HuH-7 (cell line): ENCODE measurements at regions not wholly inside any gene's neighbourhood (a gene's known extent, or its start where the extent isn't known, plus 50 kb on each side); places are given as distances from the start of the nearest gene placed in this dataset.

Experiments
- DNase-seq: peaks from one replicate; pipeline ENCODE4 v3.0.0; 2011; ENCODE audit warnings: low spot score

GRCh38 chr5:98694902-98695301, 78.6 kb upstream of the RGMB start:
- no peak for DNase-seq

- DNase-seq, result no peak
These were observed 75.1 kb upstream of the RGMB start for GRCh38 chr5:98698359-98698758.

DNA sequence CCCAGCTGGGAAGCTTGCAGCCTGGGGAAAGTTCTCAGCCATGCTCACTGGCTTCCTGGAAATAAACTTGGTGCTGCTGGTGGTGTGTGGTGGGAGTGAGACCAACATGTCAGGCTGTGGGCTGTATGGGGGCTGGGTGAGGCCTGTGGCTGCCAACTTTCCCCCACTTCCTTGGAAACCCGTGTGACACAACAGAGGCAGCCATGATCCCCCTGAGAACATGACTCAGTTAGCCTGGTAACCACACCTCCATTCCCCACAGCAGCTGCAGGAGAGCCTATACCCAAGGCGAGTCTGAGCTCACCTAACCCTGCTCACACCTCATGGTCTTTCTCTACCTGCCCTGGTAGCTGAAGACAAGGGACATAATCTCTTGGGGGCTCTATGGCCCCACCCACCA, 72.7 kb upstream of the RGMB start:
- DNase-seq, result no peak

GRCh38 chr5:98705841-98706240, 67.6 kb upstream of the RGMB start:
- DNase-seq, result no peak

GRCh38 chr5:98709681-98710080, 63.8 kb upstream of the RGMB start:
- DNase-seq, result no peak

GRCh38 chr5:98713027-98713426, 60.4 kb upstream of the RGMB start:
- no peak for DNase-seq

DNA sequence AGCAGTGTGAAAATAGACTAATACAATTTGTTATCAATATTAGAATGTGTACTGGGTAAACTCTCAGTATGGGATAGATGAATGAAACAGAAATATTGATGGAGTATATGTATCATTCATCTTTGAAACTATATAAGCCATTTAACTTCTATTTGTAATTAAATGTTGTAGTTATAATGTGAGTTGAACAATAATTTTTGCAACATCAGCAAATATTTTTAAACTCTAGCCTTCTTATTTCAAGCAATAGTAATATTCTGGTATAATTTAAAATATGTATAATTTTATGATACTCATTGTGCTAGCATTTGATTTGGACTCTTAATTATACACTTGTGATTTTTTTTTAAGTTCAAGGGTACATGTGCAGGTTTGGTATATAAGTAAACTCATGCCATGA, 59.6 kb upstream of the RGMB start:
- no peak for DNase-seq

DNA sequence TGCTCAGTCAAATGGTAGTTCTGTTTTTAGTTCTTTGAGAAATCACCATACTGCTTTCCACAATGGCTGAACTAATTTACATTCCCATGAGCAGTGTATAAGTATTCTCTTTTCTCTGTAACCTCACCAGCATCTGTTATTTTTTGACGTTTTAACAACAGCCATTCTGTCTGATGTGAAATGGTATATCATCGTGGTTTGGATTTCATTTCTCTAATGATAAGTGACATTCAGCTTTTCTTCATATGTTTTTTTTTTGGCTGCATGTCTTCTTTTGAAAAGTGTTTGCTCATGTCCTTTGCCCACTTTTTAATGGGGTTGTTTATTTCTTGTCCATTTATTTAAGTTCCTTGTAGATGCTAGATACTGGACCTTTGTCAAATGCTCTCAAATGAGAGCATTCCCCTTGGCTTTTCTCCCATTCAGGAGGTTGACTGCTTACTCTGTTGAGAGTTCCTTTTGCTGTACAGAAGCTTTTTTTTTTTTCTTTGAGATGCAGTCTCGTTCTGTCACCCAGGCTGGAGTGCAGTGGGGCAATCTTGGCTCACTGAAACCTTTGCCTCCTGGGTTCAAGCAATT, 58.7 kb upstream of the RGMB start:
- DNase-seq, result no peak

DNA sequence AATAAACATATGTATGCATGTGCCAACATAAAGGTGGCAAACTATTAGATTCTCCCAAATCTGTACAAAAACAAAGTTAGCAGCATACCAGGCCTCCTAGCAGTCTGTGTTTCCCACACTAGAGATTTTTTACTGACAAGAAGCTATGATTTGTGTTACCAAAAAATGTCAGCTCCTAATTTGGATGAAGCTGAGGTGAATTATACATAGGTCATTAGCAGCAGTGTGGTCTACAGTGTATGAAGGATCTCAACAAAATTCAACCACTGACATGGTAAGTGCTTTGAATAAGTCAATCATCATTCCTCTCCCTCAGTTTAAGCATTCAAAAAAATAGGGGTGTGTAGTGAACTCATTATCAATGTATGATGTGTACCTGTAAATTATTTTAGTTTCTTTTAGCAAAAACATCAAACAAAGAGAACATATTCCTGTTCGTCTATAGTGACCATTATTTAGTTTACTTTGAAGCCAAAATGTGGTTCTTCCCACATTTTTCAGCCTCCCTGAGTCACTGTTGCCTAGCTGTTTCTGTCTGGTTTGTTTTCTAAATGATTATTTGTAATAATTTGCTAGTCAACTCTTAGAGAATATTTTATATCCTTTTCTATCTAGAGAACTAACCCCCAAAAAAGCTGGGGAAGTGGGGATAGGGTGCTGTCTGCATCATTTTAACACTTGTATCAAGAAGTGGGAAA, 52.1 kb upstream of the RGMB start:
- no peak for DNase-seq

- no peak for DNase-seq
These were observed 51.3 kb upstream of the RGMB start for GRCh38 chr5:98722188-98722587.

DNA sequence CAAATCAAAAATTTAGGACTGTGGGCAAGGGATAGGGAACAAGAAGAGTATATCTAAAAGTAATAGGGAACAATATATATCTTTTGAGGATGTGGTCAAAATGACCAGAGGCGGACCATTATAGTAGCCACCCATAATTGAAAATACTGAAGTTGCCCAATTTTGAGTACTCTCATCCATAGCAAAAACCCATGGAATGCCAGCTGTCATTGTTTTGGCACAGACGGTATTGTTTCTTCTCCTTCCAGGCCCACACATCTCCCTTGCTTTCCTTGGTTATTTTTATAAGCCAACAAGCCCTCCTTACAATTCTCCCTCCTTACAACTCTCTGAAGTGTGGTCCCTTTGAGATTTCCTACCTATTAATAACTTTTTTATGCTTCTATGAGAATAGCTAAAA, 50.4 kb upstream of the RGMB start:
- DNase-seq, result no peak
